Stimulated activated CD4-positive, alpha-beta T cell treated with anti-CD3 and anti-CD28 coated beads, Interleukin-15, amount 100 ng/mL, for 1 hour (primary cell): ENCODE measurements at regions not wholly inside any gene's neighbourhood (a gene's known extent, or its start where the extent isn't known, plus 50 kb on each side); places are given as distances from the start of the nearest gene placed in this dataset.
A peak's percentile ranks its signal among the peaks of the same experiment; 100 is the strongest.

Experiments
- DNase-seq, 2 donors: peaks; one replicate each; pipeline ENCODE4 v3.0.0-alpha.2; 2020; ENCODE audit warnings: low read depth in 1 of 2, low spot score in 1 of 2

- no peak for DNase-seq
Measured at GRCh38 chr9:109912082-109912582, 132.1 kb downstream of the PALM2AKAP2 start.

- DNase-seq, result no peak
Measured at GRCh38 chr9:109912726-109913460, 132.9 kb downstream of the PALM2AKAP2 start.

GRCh38 chr9:109913461-109913810 is 133.4 kb downstream of the PALM2AKAP2 start:
- no peak for DNase-seq

GRCh38 chr9:109914280-109915027 is 134.5 kb downstream of the PALM2AKAP2 start:
- DNase-seq, result no peak

GRCh38 chr9:109916316-109916715 is 136.3 kb downstream of the PALM2AKAP2 start:
- DNase-seq, result no peak

GRCh38 chr9:109918339-109919163 is 138.6 kb downstream of the PALM2AKAP2 start:
- DNase-seq, result peak in 1 of 2 donors; percentile 15

GRCh38 chr9:109919736-109920408 is 139.9 kb downstream of the PALM2AKAP2 start:
- DNase-seq, result no peak

- DNase-seq, result no peak
Measured at GRCh38 chr9:109922617-109923470, 142.8 kb downstream of the PALM2AKAP2 start.

GRCh38 chr9:109923471-109923760 is 143.4 kb downstream of the PALM2AKAP2 start:
- DNase-seq, result no peak

GRCh38 chr9:109923806-109924205 is 143.8 kb downstream of the PALM2AKAP2 start:
- no peak for DNase-seq

- no peak for DNase-seq
Measured at GRCh38 chr9:109925799-109926198, 145.8 kb downstream of the PALM2AKAP2 start.

- DNase-seq, result no peak
Measured at GRCh38 chr9:109926421-109926869, 146.4 kb downstream of the PALM2AKAP2 start.

GRCh38 chr9:109931623-109932022 is 151.6 kb downstream of the PALM2AKAP2 start:
- no peak for DNase-seq

- no peak for DNase-seq
Measured at GRCh38 chr9:109934136-109934856, 154.3 kb downstream of the PALM2AKAP2 start.

- DNase-seq, result no peak
Measured at GRCh38 chr9:109934857-109935215, 154.8 kb downstream of the PALM2AKAP2 start.

- DNase-seq, result no peak
Measured at GRCh38 chr9:109935406-109936087, 155.5 kb downstream of the PALM2AKAP2 start.

- no peak for DNase-seq
Measured at GRCh38 chr9:109937861-109938453, 158.0 kb downstream of the PALM2AKAP2 start.

GRCh38 chr9:109939698-109940342 is 159.8 kb downstream of the PALM2AKAP2 start:
- DNase-seq, result no peak
